ENCODE measurements at regions not wholly inside any gene's neighbourhood (a gene's known extent, or its start where the extent isn't known, plus 50 kb on each side); places are given as distances from the start of the nearest gene placed in this dataset.
"Not testable (repeated sequence)": the region's sequence is repeated elsewhere in the genome, so short reads cannot be mapped to it uniquely, and the experiment has no call there.

DNA sequence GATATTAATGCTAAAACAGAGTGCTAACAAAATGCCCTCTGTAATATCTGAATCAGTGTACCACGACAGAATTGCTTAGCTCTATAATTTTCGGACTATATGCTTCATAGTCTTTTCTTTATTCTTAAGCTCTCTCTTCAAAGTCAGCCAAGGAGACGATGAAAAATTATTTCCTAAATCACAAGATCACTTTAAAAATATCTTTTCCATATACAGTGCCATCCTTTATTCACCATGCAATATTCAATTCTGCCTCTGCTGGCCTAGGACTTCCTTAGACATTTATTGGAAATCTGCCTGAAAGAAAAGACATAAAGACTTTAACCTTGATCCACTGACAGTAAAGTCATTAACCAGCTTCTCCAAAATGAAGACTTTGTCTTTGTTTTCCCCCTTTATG, 238.9 kb upstream of the BTG1 start:
- TF ChIP-seq, protein P1, sequence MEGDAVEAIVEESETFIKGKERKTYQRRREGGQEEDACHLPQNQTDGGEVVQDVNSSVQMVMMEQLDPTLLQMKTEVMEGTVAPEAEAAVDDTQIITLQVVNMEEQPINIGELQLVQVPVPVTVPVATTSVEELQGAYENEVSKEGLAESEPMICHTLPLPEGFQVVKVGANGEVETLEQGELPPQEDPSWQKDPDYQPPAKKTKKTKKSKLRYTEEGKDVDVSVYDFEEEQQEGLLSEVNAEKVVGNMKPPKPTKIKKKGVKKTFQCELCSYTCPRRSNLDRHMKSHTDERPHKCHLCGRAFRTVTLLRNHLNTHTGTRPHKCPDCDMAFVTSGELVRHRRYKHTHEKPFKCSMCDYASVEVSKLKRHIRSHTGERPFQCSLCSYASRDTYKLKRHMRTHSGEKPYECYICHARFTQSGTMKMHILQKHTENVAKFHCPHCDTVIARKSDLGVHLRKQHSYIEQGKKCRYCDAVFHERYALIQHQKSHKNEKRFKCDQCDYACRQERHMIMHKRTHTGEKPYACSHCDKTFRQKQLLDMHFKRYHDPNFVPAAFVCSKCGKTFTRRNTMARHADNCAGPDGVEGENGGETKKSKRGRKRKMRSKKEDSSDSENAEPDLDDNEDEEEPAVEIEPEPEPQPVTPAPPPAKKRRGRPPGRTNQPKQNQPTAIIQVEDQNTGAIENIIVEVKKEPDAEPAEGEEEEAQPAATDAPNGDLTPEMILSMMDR (IDR thresholded peaks at IDR 0.05; ENCODE audit: insufficient read depth, low read depth, low read length, missing control alignments): no peak
- no peak for DNase-seq (ENCODE audit: low read depth)
- no peak overlapping the region for H3K4me3 ChIP-seq (ENCODE audit: low read length)

DNA sequence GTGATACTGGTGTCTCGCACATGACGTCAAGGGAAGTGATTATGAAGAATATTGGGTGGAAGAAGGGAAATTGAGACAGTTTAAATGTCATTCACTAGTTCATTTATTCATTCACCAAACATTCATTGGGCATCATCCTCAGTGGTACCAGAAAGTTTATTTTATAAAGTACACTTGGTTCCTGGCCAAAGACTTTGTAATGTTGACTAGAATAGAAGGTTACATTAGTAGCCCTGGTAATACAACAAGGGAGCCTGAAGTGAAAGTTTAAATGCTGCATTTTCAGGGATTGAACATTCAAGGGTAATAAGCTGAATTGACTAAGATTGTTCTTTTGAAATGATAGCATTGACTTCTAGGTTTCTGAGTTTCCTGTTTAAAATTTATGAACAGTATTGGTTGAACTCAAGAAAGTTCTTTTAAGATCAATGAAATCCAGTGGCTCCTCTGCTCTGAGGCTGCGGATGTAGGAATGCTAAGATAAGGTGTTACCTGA, 236.8 kb upstream of the BTG1 start:
- DNase-seq (ENCODE audit: low read depth): no peak
- TF ChIP-seq, protein P1 (IDR thresholded peaks at IDR 0.05; ENCODE audit: insufficient read depth, low read depth, low read length, missing control alignments): no peak
- H3K4me3 ChIP-seq (ENCODE audit: low read length): no peak overlapping the region

DNA sequence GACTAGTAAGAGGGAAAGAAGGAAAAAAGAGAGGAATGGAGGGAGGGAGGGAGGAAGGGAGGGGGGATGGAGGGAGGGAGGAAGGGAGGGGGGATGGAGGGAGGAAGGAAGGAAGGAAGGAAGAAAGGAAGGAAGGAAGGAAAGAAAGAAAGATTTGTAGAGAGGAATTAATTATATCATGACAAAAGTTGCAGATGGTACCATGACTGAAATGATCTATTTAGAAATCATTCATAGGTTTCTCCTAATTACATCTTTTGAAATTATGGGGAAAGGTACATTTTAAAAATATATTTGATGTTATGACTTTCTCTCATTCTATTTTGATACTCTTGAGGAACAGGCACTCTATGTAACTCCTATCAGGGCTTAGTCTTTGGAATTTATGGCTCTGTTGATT, 236.2 kb upstream of the BTG1 start:
- DNase-seq (ENCODE audit: low read depth): no peak
- TF ChIP-seq, protein P1 (IDR thresholded peaks at IDR 0.05; ENCODE audit: insufficient read depth, low read depth, low read length, missing control alignments): no peak
- no peak overlapping the region for H3K4me3 ChIP-seq (ENCODE audit: low read length)

DNA sequence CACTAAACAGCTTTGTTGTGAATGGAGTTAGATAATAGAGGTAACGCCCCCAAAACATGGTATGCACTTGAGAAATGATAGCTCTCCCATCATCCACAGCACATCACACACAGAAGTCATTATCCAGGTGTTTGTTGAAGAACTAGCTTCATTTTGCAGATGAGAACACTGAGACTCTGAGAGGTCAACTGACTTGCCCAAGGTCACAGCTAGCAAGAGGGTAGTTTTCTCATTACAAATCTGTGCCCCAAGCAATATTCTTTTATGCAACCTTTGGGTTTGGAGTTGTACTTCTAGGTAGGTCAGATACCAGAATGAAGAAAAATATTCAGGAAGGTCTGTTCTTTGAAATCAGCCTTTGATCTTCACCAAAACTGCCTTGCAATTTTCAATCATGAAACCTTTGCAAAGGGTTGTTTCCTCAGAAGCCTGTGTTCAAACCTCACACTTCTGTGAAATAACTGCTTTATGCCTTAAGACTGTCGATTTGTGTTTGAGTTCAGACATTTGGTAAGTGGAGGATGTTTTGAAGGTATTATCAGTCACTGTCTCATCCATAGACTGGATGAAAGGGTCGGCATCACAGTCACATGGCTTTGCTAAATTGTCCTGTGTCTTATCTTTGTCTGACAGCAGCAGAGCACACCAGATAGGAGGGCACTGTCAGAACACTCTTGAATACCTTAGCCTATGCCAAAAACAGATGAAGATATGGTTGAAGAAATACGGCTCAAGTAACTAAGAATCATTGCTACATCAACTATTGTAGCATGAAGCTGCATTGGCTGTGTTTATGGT, 233.2 kb upstream of the BTG1 start:
- no peak for DNase-seq (ENCODE audit: low read depth)
- no peak overlapping the region for H3K4me3 ChIP-seq (ENCODE audit: low read length)
- TF ChIP-seq, protein P1 (IDR thresholded peaks at IDR 0.05; ENCODE audit: insufficient read depth, low read depth, low read length, missing control alignments): no peak

DNA sequence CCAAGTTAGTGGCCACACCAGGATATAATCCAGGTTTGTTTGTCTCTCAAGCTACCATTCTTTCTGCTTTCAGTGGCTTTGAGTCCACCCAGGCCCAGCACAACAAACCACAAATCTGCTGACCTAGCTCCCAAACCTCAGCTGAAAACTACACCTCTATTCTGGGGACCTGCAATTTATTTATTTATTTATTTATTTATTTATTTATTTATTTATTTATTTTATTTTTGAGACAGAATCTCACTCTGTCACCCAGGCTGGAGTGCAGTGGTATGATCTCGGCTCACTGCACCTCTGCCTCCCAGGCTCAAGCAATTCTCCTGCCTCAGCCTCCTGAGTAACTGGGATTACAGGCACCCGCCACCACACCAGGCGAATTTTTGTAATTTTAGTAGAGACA, 229.9 kb upstream of the BTG1 start:
- DNase-seq (ENCODE audit: low read depth); H3K4me3 ChIP-seq (ENCODE audit: low read length): not testable (repeated sequence)

GRCh38 chr12:92370828-92371227, 225.2 kb upstream of the BTG1 start:
- TF ChIP-seq, protein P1 (IDR thresholded peaks at IDR 0.05; ENCODE audit: insufficient read depth, low read depth, low read length, missing control alignments): no peak
- H3K4me3 ChIP-seq (ENCODE audit: low read length): no peak overlapping the region
- DNase-seq (ENCODE audit: low read depth): no peak

- TF ChIP-seq, protein P1 (IDR thresholded peaks at IDR 0.05; ENCODE audit: insufficient read depth, low read depth, low read length, missing control alignments): no peak
- peak; percentile 61 for DNase-seq (ENCODE audit: low read depth)
- no peak overlapping the region for H3K4me3 ChIP-seq (ENCODE audit: low read length)
Observed at GRCh38 chr12:92369636-92370035, 224.0 kb upstream of the BTG1 start.
